DND-41 (cell line): ENCODE measurements at regions not wholly inside any gene's neighbourhood (a gene's known extent, or its start where the extent isn't known, plus 50 kb on each side); places are given as distances from the start of the nearest gene placed in this dataset.

Experiments used
- ATAC-seq: fragments of 200-7000 bp; cut with Tn5 transposase; 3 replicates; pipeline ENCODE4 v1.9.1; 2021; ENCODE audit warnings: low read depth; ENCODE audit not compliant: insufficient read depth
- DNase-seq: peaks from one replicate; pipeline ENCODE4 v3.0.0-alpha.2; 2020
- H2AFZ ChIP-seq: 2 replicates; pipeline ENCODE4 v1.6.0; 2012; ENCODE audit warnings: low read depth, low read length
- H3K27ac ChIP-seq: 2 replicates; pipeline ENCODE4 v1.5.1; 2012; ENCODE audit warnings: low read length, inconsistent platforms
- H3K27me3 ChIP-seq: fragments of 200-600 bp; sonication (generic); 2 replicates; pipeline ENCODE4 v1.6.0; 2012; ENCODE audit warnings: low read length, mild to moderate bottlenecking, inconsistent platforms; ENCODE audit not compliant: insufficient read depth, poor library complexity
- H3K36me3 ChIP-seq: 2 replicates; pipeline ENCODE4 v1.5.1; 2012; ENCODE audit warnings: low read length, inconsistent platforms; ENCODE audit not compliant: insufficient read depth
- H3K4me1 ChIP-seq: 2 replicates; pipeline ENCODE4 v1.5.1; 2012; ENCODE audit warnings: mild to moderate bottlenecking, low read length; ENCODE audit not compliant: insufficient read depth
- H3K4me2 ChIP-seq: 2 replicates; pipeline ENCODE4 v1.6.0; 2012; ENCODE audit warnings: mild to moderate bottlenecking, moderate library complexity, low read length, inconsistent platforms; ENCODE audit not compliant: insufficient read depth
- H3K4me3 ChIP-seq, 2 experiments: fragments of 200-600 bp in 1 of 2; shearing (Covaris generic) in 1 of 2; 2 replicates each; pipeline ENCODE4 v1.5.1; 2012 to 2016; ENCODE audit warnings: inconsistent platforms in 2 of 2, low read length in 2 of 2, mild to moderate bottlenecking in 2 of 2, low read depth in 1 of 2, moderate library complexity in 1 of 2
- H3K79me2 ChIP-seq: 2 replicates; pipeline ENCODE4 v1.6.0; 2012; ENCODE audit warnings: low read length, inconsistent platforms; ENCODE audit not compliant: insufficient read depth
- H3K9ac ChIP-seq: 2 replicates; pipeline ENCODE4 v1.6.0; 2012; ENCODE audit warnings: low read depth, mild to moderate bottlenecking, inconsistent platforms, low read length, moderate library complexity
- H3K9me3 ChIP-seq: 2 replicates; pipeline ENCODE4 v1.5.1; 2012; ENCODE audit warnings: low read length, moderate library complexity, mild to moderate bottlenecking, inconsistent platforms; ENCODE audit not compliant: insufficient read depth, severe bottlenecking
- H4K20me1 ChIP-seq: 2 replicates; pipeline ENCODE4 v1.6.0; 2012; ENCODE audit warnings: low read length; ENCODE audit not compliant: insufficient read depth
- CTCF ChIP-seq: IDR thresholded peaks from 2 replicates; pipeline ENCODE4 v1.5.1; 2012; ENCODE audit warnings: borderline replicate concordance, low read length, moderate library complexity, mild to moderate bottlenecking; ENCODE audit not compliant: poor library complexity, severe bottlenecking; ENCODE audit errors: extremely low read depth
- EZH2 ChIP-seq: IDR thresholded peaks from 3 replicates; pipeline ENCODE4 v1.6.1; 2012; ENCODE audit warnings: borderline replicate concordance, low read depth, mild to moderate bottlenecking, moderate library complexity, low read length, inconsistent platforms; ENCODE audit not compliant: severe bottlenecking

- no peaks in the 10 kb centered on the region for H3K9me3 ChIP-seq
- DNase-seq (no peak), ATAC-seq (no peak)
- H3K27ac ChIP-seq = no peak overlapping the region
- no peaks in the 10 kb centered on the region for H3K4me1 ChIP-seq
- no peak overlapping the region for H3K9ac ChIP-seq
- no peaks in the 10 kb centered on the region for H3K79me2 ChIP-seq
- no peak overlapping the region for H3K4me2 ChIP-seq
- H4K20me1 ChIP-seq = no peaks in the 10 kb centered on the region
- H3K27me3 ChIP-seq = no peaks in the 10 kb centered on the region
- no peak overlapping the region for H2AFZ ChIP-seq
- H3K36me3 ChIP-seq = no peaks in the 10 kb centered on the region
- TF ChIP-seq EZH2 (no peak), CTCF (no peak)
- H3K4me3 ChIP-seq = no peak overlapping the region
Measured at GRCh38 chr16:8251727-8252126, 338.6 kb downstream of the TMEM114 start.

- ATAC-seq (no peak), DNase-seq (no peak)
- Histone ChIP-seq H3K9ac (no peak overlapping the region), H3K79me2 (no peaks in the 10 kb centered on the region), H2AFZ (no peak overlapping the region), H3K4me2 (no peak overlapping the region), H3K36me3 (no peaks in the 10 kb centered on the region), H3K4me3 (no peak overlapping the region), H3K4me1 (no peaks in the 10 kb centered on the region), H4K20me1 (no peaks in the 10 kb centered on the region), H3K27ac (no peak overlapping the region), H3K9me3 (no peaks in the 10 kb centered on the region), H3K27me3 (no peaks in the 10 kb centered on the region)
- TF ChIP-seq CTCF (no peak), EZH2 (no peak)
Measured at GRCh38 chr16:8251298-8251697, 339.0 kb downstream of the TMEM114 start.

- TF ChIP-seq EZH2 (no peak), CTCF (no peak)
- H3K79me2 ChIP-seq = no peaks in the 10 kb centered on the region
- H3K27ac ChIP-seq = no peak overlapping the region
- H3K4me3 ChIP-seq = no peak overlapping the region
- H3K9me3 ChIP-seq = no peaks in the 10 kb centered on the region
- H3K36me3 ChIP-seq = no peaks in the 10 kb centered on the region
- no peak overlapping the region for H3K9ac ChIP-seq
- no peaks in the 10 kb centered on the region for H3K4me1 ChIP-seq
- ATAC-seq = no peak
- H4K20me1 ChIP-seq = no peaks in the 10 kb centered on the region
- no peaks in the 10 kb centered on the region for H3K27me3 ChIP-seq
- no peak for DNase-seq
- H2AFZ ChIP-seq = no peak overlapping the region
- no peak overlapping the region for H3K4me2 ChIP-seq
Measured at GRCh38 chr16:8247993-8248392, 342.3 kb downstream of the TMEM114 start.

GRCh38 chr16:8243981-8244380 lies 346.3 kb downstream of the TMEM114 start:
- Histone ChIP-seq H3K4me2 (no peak overlapping the region), H3K9ac (no peak overlapping the region), H3K36me3 (no peaks in the 10 kb centered on the region), H3K4me1 (no peaks in the 10 kb centered on the region), H4K20me1 (no peaks in the 10 kb centered on the region), H3K27me3 (peaks cover 3% of the 10 kb centered on the region), H3K27ac (no peak overlapping the region), H3K4me3 (no peak overlapping the region), H2AFZ (no peak overlapping the region), H3K9me3 (no peaks in the 10 kb centered on the region), H3K79me2 (no peaks in the 10 kb centered on the region)
- no peak for DNase-seq
- ATAC-seq = no peak
- TF ChIP-seq EZH2 = no peak
- TF ChIP-seq CTCF = no peak
